Activated naive CD4-positive, alpha-beta T cell treated with anti-CD3 and anti-CD28 coated beads, Interleukin-2, amount 50 U/mL, for 72 hours (primary cell): ENCODE measurements at regions not wholly inside any gene's neighbourhood (a gene's known extent, or its start where the extent isn't known, plus 50 kb on each side); places are given as distances from the start of the nearest gene placed in this dataset.

Experiments
- ATAC-seq, 2 donors: fragments of 150-1000 bp; cut with Tn5 transposase; 2 replicates each; pipeline ENCODE4 v1.10.0; 2021; ENCODE audit warnings: mild to moderate bottlenecking in 2 of 2, moderate library complexity in 2 of 2
- DNase-seq, 2 donors: peaks; one replicate each; pipeline ENCODE4 v3.0.0; 2021 to 2022; ENCODE audit warnings: low spot score in 2 of 2
- H3K27ac Mint-ChIP-seq, 2 donors: one replicate each; pipeline ENCODE4 v1.8.0; 2022; ENCODE audit warnings: mild to moderate bottlenecking in 2 of 2, mixed read lengths in 2 of 2
- H3K36me3 Mint-ChIP-seq, 2 donors: one replicate each; pipeline ENCODE4 v1.8.0; 2022; ENCODE audit warnings: mixed read lengths in 2 of 2
- H3K9me3 Mint-ChIP-seq, 2 donors: one replicate each; pipeline ENCODE4 v1.8.0; 2022; ENCODE audit warnings: mixed read lengths in 2 of 2

GRCh38 chr11:115961159-115962003 lies 457.2 kb upstream of the CADM1 start:
- DNase-seq, result no peak
- no peak for ATAC-seq
- H3K27ac Mint-ChIP-seq, result no peak overlapping the region
- no peaks in the 10 kb centered on the region for H3K36me3 Mint-ChIP-seq
- H3K9me3 Mint-ChIP-seq, result no peaks in the 10 kb centered on the region

DNA sequence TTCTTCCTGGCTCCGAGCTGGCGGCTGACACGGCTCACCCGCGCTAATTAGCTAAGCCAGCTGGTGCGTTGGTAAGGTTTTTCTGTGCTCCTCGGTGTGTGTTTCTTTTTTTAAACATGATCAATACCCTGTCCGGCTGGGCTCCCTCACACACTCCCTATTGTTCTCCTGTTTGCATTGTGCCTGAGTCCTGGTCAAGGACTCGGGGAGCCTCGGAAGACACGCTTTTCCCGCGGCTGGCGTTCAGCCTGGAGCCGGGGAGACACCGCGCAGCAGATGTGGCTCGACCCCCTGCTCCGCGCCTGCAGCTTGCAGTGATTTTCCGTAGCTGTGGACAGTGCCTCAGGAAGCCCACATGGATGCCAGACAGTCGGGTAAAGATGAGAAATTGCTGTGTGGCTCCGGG lies 454.9 kb upstream of the CADM1 start:
- Mint-ChIP-seq H3K36me3 (no peaks in the 10 kb centered on the region), H3K27ac (no peak overlapping the region), H3K9me3 (no peaks in the 10 kb centered on the region)
- DNase-seq (no peak), ATAC-seq (no peak)

DNA sequence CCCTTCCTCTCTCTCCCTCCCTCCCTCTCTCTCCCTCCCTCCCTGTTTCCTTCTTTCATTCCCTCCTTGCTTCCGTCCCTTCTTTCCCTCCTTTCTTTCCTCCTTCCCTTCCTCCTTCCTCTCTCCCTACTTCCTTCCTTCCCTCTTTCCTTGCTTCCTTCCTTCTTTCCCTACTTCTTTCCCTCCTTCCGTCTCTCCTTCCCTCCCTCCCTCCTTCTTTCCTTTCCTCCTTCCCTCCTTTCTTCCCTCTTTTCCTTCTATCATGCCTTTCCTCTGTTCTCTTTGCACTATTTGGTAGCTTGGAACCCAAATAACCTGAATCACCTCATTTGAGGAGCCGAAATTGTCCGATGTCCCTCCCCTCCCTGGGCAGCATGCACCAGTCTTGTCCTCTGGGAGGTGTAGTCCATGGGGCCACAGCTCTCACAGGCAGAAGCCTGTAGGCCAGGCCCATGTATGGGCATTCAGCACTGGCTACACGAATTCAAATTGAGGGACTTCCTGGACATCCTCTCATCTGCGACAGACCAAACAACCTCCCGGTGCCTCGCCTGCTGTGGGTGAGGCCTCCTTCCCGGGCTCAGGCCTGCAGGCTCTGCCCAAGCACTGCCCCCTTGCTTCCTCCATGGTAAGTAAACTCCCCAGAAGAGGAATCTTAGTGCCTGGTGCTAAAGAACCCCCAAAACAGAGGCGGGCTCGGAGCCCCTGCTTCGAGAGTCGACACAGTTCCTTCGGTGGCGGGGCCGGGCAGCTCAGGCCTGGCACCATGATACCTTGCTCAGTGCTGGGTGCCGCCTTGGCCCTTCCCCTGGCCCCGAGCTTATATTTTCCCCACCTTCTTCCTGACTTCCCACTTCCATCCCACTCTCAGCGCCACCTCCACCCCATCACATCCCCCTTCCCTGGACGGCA lies 454.1 kb upstream of the CADM1 start:
- ATAC-seq, result no peak
- no peak overlapping the region for H3K27ac Mint-ChIP-seq
- H3K36me3 Mint-ChIP-seq, result no peaks in the 10 kb centered on the region
- DNase-seq, result no peak
- no peaks in the 10 kb centered on the region for H3K9me3 Mint-ChIP-seq

DNA sequence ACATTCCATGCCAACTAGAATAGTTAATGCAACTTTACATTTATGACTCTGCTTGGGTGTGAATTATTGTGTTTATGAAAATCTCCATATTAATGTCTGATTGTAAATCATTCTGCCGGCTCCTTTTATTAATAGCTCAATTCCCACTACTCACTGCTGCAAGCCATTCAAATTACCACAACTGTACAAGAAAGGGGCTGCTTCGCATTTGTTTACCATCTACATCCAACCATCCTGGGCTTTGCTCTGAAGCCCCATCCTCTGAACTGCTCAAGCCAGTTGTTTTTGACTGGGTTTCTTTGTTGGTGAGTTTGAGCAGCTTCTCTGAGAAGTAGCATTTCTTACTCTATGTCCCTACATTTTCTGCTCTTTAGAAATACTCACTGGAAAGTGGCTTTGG lies 451.6 kb upstream of the CADM1 start:
- H3K9me3 Mint-ChIP-seq, result peaks cover 5 to 9% of the 10 kb centered on the region in 2 donors
- DNase-seq (no peak), ATAC-seq (no peak)
- H3K27ac Mint-ChIP-seq, result no peak overlapping the region
- H3K36me3 Mint-ChIP-seq, result peaks cover 0 to 8% of the 10 kb centered on the region in 2 donors

DNA sequence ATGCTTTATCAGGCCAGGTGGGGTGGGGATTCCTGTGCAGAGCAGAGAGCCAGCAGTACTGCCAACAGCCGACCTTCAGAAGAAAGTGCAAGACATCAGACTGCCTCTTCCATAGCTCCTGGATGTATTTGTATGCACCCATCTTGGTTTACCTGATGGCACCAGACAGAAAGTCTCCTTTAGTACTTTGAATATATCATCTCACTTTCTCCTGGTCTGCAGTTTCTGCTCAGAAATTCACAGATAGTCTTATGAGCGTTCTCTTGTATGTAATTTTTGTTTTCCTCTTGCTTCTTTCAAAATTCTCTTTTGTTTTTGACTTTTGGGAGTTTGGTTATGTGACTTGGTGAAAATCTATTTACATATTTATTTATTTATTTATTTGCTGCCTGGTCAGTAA lies 446.4 kb upstream of the CADM1 start:
- DNase-seq (no peak), ATAC-seq (no peak)
- Mint-ChIP-seq H3K36me3 (peaks cover 0 to 8% of the 10 kb centered on the region in 2 donors), H3K27ac (no peak overlapping the region), H3K9me3 (peaks cover 17 to 24% of the 10 kb centered on the region in 2 donors)

GRCh38 chr11:115944596-115944995 lies 440.4 kb upstream of the CADM1 start:
- Mint-ChIP-seq H3K9me3 (peaks cover 16 to 18% of the 10 kb centered on the region in 2 donors), H3K27ac (no peak overlapping the region), H3K36me3 (no peaks in the 10 kb centered on the region)
- no peak for ATAC-seq
- no peak for DNase-seq

DNA sequence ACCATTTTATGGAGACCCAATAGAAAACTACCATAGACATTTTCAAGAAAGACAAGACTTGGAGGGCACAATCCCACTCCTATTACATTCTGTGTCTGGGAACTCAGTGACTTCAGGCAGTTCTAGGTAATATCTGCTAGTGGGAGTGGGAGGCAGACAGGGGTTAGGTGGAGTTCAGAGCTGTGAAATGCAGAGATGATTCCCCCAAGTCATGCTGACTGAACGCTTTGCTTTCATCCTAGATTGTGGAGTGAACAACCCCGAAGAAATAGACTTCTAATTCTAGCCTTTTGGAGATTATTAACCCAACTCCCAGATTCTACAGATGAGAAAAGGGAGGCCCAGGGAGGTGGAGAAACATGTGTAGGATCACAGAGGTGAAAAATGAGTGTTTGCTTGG lies 437.8 kb upstream of the CADM1 start:
- ATAC-seq (no peak), DNase-seq (no peak)
- no peak overlapping the region for H3K27ac Mint-ChIP-seq
- H3K9me3 Mint-ChIP-seq, result peaks cover 15 to 21% of the 10 kb centered on the region in 2 donors
- H3K36me3 Mint-ChIP-seq, result no peaks in the 10 kb centered on the region

DNA sequence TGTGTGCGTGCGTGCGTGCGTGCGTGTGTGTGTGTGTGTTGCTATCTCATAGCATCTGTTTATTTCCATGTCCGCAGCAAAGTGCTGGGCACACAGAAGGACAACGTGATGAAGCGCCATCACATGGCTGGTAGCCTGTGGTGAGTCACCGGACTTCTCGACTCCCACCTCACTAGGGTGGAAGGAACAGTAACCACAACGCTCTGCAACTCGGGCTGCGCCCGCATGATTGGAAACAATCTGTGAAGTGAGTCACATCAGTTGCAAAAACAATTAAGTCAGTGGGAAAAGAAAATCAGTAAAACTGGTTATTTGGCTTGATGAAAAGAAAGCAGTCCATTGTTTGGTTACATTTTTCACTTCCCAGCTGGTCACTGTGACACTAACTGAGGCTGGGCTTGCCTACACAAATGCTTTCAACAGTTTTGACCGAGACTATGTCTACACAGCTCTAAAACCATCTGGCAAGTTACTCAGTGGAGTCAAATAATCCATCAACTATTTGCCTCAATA lies 437.3 kb upstream of the CADM1 start:
- no peaks in the 10 kb centered on the region for H3K36me3 Mint-ChIP-seq
- ATAC-seq (no peak), DNase-seq (no peak)
- no peak overlapping the region for H3K27ac Mint-ChIP-seq
- peaks cover 15 to 20% of the 10 kb centered on the region in 2 donors for H3K9me3 Mint-ChIP-seq

GRCh38 chr11:115941044-115941443 lies 436.8 kb upstream of the CADM1 start:
- Mint-ChIP-seq H3K9me3 (peaks cover 11 to 16% of the 10 kb centered on the region in 2 donors), H3K27ac (no peak overlapping the region), H3K36me3 (no peaks in the 10 kb centered on the region)
- DNase-seq (no peak), ATAC-seq (no peak)

DNA sequence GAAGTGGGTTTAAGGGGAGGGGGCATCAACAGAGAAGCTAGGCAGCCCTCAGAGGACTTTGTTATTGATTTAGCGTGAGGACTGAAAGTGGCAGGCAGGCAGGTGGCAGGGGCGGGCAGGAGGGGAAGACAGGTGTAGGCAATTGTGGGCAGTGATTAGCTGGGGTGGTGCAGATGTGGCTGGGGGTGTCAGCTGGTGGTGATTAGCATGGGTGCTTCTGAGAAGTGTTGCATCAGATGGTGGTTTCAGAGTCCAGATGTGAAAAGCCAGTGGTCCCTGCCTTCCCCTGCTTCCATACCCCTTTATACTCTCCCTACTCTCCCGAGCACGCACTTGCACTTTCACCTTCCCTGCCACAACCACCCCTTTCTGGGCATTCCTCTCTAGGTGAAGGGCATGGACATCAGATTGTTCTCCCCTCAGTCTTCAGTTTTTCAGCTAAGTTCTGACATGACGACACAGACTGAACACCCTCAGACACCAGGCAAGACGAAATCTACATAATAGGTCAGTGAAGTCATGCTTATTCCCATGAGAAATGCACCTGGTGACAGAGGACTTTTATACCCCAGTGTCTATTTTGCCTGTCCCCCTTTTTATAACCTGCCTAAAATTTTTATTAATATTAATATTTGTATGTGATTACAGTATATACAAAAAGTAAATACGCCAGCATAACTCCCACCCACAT lies 435.7 kb upstream of the CADM1 start:
- H3K27ac Mint-ChIP-seq, result no peak overlapping the region
- peaks cover 5 to 11% of the 10 kb centered on the region in 2 donors for H3K9me3 Mint-ChIP-seq
- DNase-seq, result no peak
- no peak for ATAC-seq
- no peaks in the 10 kb centered on the region for H3K36me3 Mint-ChIP-seq

DNA sequence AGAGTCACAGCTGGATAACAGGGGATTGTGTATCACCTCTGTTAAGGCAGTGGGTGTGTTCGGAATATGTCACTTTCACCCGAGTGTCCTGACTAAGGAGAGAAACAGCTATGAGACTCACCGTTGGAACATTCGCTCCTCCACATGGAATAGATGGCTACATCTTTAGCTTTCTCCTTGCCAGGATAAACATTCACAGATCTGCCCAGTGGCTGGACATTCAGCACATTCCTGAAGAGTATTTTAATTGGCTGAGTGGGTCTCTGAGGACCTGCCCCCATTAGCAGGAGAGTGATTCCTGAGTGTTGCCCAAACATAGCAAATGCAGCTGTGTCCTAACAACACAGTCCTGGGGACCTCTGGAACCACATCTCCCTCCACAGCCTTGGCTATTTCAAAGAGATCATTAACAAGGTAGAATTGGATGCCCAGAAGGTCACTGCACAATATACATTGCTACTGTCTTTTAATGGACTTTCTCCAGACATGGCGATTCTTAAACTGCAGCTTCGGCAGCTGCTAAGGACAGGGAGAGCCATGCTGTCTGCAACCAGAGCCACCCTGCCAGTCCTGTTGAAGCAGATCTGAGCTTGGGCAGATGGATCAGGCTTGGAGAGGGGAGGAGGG lies 435.0 kb upstream of the CADM1 start:
- no peak for DNase-seq
- no peak overlapping the region for H3K27ac Mint-ChIP-seq

DNA sequence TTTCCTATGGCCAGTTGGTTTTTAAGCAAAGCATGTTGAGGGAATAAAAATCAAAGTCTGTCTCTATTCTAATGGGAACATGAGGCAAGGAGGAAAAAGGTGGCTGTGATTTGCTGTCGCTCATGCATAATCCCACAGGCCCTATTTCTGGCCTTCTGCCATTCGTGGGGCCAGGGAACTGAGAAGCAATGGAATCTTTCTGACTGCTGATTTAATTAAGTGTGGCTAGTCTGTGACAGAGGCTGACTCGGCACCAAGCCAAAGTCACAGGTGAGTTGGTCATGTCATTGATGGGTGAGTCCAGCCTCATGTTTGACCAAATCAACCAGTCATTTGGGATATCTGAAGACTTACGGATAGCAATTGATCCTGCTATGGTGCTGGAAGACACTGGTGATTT lies 429.3 kb upstream of the CADM1 start:
- Mint-ChIP-seq H3K9me3 (peaks cover 9 to 17% of the 10 kb centered on the region in 2 donors), H3K36me3 (no peaks in the 10 kb centered on the region), H3K27ac (no peak overlapping the region)
- ATAC-seq (no peak), DNase-seq (no peak)

More for the DNA sequence above, 435.0 kb upstream of the CADM1 start:
- Mint-ChIP-seq H3K36me3 (no peaks in the 10 kb centered on the region), H3K9me3 (peaks cover 9 to 17% of the 10 kb centered on the region in 2 donors)
- ATAC-seq, result no peak

GRCh38 chr11:115931548-115932083 lies 427.4 kb upstream of the CADM1 start:
- H3K27ac Mint-ChIP-seq, result no peak overlapping the region
- H3K36me3 Mint-ChIP-seq, result peaks cover under 1 to 5% of the 10 kb centered on the region in 2 donors
- ATAC-seq, result no peak
- H3K9me3 Mint-ChIP-seq, result peaks cover 12 to 14% of the 10 kb centered on the region in 2 donors
- no peak for DNase-seq

- ATAC-seq, result no peak
- H3K9me3 Mint-ChIP-seq, result peaks cover 17 to 18% of the 10 kb centered on the region in 2 donors
Measured at GRCh38 chr11:115930886-115931547, 426.8 kb upstream of the CADM1 start.

DNA sequence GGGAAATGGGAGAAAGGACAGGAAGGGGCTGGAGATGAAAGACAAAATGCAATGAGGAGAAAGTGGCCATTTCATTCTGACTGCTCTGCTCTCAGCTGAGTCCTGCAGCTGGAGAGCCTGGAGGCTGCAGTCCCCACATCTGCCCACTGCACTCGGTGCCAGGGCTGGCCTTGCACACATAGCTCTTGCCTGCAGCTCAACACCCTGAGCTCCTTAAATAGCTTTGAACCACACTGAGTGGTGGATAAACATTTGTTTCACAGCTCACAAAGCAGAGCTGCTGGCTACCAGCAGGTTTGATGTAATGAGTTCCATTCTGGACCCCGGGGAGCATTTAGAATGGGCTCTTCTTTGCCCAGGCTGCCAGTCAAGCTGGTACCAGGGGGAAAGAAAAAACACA lies 426.1 kb upstream of the CADM1 start:
- no peak for DNase-seq
- ATAC-seq, result no peak
- Mint-ChIP-seq H3K9me3 (peaks cover 18 to 23% of the 10 kb centered on the region in 2 donors), H3K27ac (no peak overlapping the region), H3K36me3 (peaks cover 5 to 6% of the 10 kb centered on the region in 2 donors)

More at GRCh38 chr11:115930886-115931547, 426.8 kb upstream of the CADM1 start:
- Mint-ChIP-seq H3K27ac (no peak overlapping the region), H3K36me3 (peaks cover 5 to 6% of the 10 kb centered on the region in 2 donors)
- DNase-seq, result no peak
